Dermis blood vessel endothelial cell (primary cell): ENCODE measurements at regions not wholly inside any gene's neighbourhood (a gene's known extent, or its start where the extent isn't known, plus 50 kb on each side); places are given as distances from the start of the nearest gene placed in this dataset.

Source experiments
- DNase-seq: peaks from one replicate; pipeline ENCODE4 v3.0.0; 2010

GRCh38 chr21:35414507-35415139, 365.5 kb upstream of the RUNX1 start:
- no peak for DNase-seq

- DNase-seq, result no peak
Measured at GRCh38 chr21:35414056-35414455, 365.0 kb upstream of the RUNX1 start.

GRCh38 chr21:35412231-35412630, 363.1 kb upstream of the RUNX1 start:
- no peak for DNase-seq

- no peak for DNase-seq
Measured at GRCh38 chr21:35411434-35411833, 362.3 kb upstream of the RUNX1 start.

- no peak for DNase-seq
Measured at GRCh38 chr21:35410656-35411055, 361.6 kb upstream of the RUNX1 start.

- no peak for DNase-seq
Measured at GRCh38 chr21:35410123-35410522, 361.0 kb upstream of the RUNX1 start.

- DNase-seq, result no peak
Measured at GRCh38 chr21:35408401-35408800, 359.3 kb upstream of the RUNX1 start.

- DNase-seq, result no peak
Measured at GRCh38 chr21:35406635-35407034, 357.5 kb upstream of the RUNX1 start.

- no peak for DNase-seq
Measured at GRCh38 chr21:35405981-35406380, 356.9 kb upstream of the RUNX1 start.

GRCh38 chr21:35404247-35404646, 355.1 kb upstream of the RUNX1 start:
- no peak for DNase-seq

GRCh38 chr21:35402061-35402460, 353.0 kb upstream of the RUNX1 start:
- DNase-seq, result no peak

GRCh38 chr21:35401476-35401875, 352.4 kb upstream of the RUNX1 start:
- no peak for DNase-seq

GRCh38 chr21:35400233-35400939, 351.3 kb upstream of the RUNX1 start:
- peak; percentile 81 for DNase-seq

GRCh38 chr21:35399706-35400105, 350.6 kb upstream of the RUNX1 start:
- DNase-seq, result no peak

- no peak for DNase-seq
Measured at GRCh38 chr21:35399002-35399530, 350.0 kb upstream of the RUNX1 start.

- DNase-seq, result no peak
Measured at GRCh38 chr21:35398346-35398982, 349.4 kb upstream of the RUNX1 start.

GRCh38 chr21:35397781-35398180, 348.7 kb upstream of the RUNX1 start:
- no peak for DNase-seq

- no peak for DNase-seq
Measured at GRCh38 chr21:35396655-35397054, 347.6 kb upstream of the RUNX1 start.

- peak; percentile 45 for DNase-seq
Measured at GRCh38 chr21:35395728-35396127, 346.6 kb upstream of the RUNX1 start.

GRCh38 chr21:35394634-35395369, 345.7 kb upstream of the RUNX1 start:
- no peak for DNase-seq

GRCh38 chr21:35394049-35394448, 344.9 kb upstream of the RUNX1 start:
- DNase-seq, result no peak

- peak; percentile 47 for DNase-seq
Measured at GRCh38 chr21:35390013-35390776, 341.1 kb upstream of the RUNX1 start.
